Esophagus squamous epithelium (tissue), 4 donors: ENCODE measurements at regions not wholly inside any gene's neighbourhood (a gene's known extent, or its start where the extent isn't known, plus 50 kb on each side); places are given as distances from the start of the nearest gene placed in this dataset.
"Not testable (repeated sequence)": the region's sequence is repeated elsewhere in the genome, so short reads cannot be mapped to it uniquely, and the experiment has no call there.

Source experiments
- POLR2A ChIP-seq, 4 donors: fragments of 450-650 bp; IDR thresholded peaks; one replicate each; pipeline ENCODE4 v1.6.1; 2017; ENCODE audit warnings: antibody characterized with exemption in 4 of 4, mild to moderate bottlenecking in 4 of 4, moderate library complexity in 3 of 4
- TF ChIP-seq, protein P1 (sequence below), 6 experiments: fragments of 450-650 bp in 4 of 6; fragments of 200-600 bp in 2 of 6; sonication (generic) in 2 of 6; IDR thresholded peaks; one replicate each; pipeline ENCODE4 v1.5.1; 2016 to 2019; ENCODE audit warnings: antibody characterized with exemption in 6 of 6, mild to moderate bottlenecking in 4 of 6, moderate library complexity in 4 of 6

DNA sequence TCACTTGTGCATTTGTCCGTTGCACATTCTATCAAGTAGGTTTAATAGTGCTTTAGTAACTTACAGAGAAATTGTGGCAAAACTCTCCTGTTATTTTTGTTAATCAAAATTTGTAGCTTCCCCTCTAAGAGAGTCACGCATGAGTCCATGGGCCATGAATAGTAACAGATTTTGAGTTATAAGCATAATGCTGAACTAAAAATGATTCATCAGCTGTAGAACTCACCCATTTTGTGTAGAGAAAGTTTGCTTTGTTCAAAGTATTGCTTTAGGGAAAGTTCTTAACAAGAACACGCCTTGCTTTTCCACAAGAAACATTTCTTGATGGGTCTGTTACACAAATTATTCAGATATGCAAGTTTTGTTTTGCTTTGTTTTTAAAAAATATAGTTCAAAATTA is 1300.9 kb downstream of the CDH12 start:
- TF ChIP-seq, protein P1, sequence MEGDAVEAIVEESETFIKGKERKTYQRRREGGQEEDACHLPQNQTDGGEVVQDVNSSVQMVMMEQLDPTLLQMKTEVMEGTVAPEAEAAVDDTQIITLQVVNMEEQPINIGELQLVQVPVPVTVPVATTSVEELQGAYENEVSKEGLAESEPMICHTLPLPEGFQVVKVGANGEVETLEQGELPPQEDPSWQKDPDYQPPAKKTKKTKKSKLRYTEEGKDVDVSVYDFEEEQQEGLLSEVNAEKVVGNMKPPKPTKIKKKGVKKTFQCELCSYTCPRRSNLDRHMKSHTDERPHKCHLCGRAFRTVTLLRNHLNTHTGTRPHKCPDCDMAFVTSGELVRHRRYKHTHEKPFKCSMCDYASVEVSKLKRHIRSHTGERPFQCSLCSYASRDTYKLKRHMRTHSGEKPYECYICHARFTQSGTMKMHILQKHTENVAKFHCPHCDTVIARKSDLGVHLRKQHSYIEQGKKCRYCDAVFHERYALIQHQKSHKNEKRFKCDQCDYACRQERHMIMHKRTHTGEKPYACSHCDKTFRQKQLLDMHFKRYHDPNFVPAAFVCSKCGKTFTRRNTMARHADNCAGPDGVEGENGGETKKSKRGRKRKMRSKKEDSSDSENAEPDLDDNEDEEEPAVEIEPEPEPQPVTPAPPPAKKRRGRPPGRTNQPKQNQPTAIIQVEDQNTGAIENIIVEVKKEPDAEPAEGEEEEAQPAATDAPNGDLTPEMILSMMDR (IDR thresholded peaks at IDR 0.05) = not testable (repeated sequence)
- not testable (repeated sequence) for TF ChIP-seq POLR2A (IDR thresholded peaks at IDR 0.05)
